ENCODE measurements at regions not wholly inside any gene's neighbourhood (a gene's known extent, or its start where the extent isn't known, plus 50 kb on each side); places are given as distances from the start of the nearest gene placed in this dataset.

GRCh38 chr2:341017-341542 is 53.2 kb upstream of the ALKAL2 start:
- TF ChIP-seq EZH2phosphoT487 (IDR thresholded peaks at IDR 0.05; ENCODE audit: borderline replicate concordance, low read length) (no peak), EZH2 (IDR thresholded peaks at IDR 0.05; ENCODE audit: low read length, unreplicated experiment) (no peak)
- POLR2A ChIA-PET (ENCODE audit: unreplicated experiment), result no interaction called here
- H3K79me2 ChIP-seq (ENCODE audit: low read length), result no peaks in the 10 kb centered on the region
- ATAC-seq, result no peak
- H3K27ac ChIP-seq (ENCODE audit: low read length), result no peak overlapping the region
- no peak for DNase-seq
- no peak overlapping the region for H3K4me3 ChIP-seq (ENCODE audit: low read length)
- H4K20me1 ChIP-seq (ENCODE audit: low read length), result no peaks in the 10 kb centered on the region
- intact Hi-C loops (cut with micrococcal nuclease), result no loop called here
- BruUV-seq (replicated peaks), result no TSS peak
- H3F3A ChIP-seq (ENCODE audit: low read length, unreplicated experiment), result no peaks in the 10 kb centered on the region
- peaks cover 53% of the 10 kb centered on the region for H3K27me3 ChIP-seq (ENCODE audit: low read length)
- H3K4me2 ChIP-seq (ENCODE audit: low read length), result no peak overlapping the region
- H3K4me1 ChIP-seq (ENCODE audit: insufficient read depth, low read length), result no peaks in the 10 kb centered on the region
- H3K9ac ChIP-seq (ENCODE audit: low read length), result no peak overlapping the region
- no peaks in the 10 kb centered on the region for H3K36me3 ChIP-seq (ENCODE audit: low read depth, low read length)
- CTCF ChIA-PET, result no interaction called here
- H2AFZ ChIP-seq (ENCODE audit: low read length), result no peak overlapping the region
- H3K9me3 ChIP-seq (ENCODE audit: low read length), result peaks cover 3% of the 10 kb centered on the region; the same call in 1 of the 2 replicates
- H3K9me2 ChIP-seq (replicated peaks; ENCODE audit: low read length), result no peaks in the 10 kb centered on the region

Measured in PC-3 (cell line).